ENCODE measurements at regions not wholly inside any gene's neighbourhood (a gene's known extent, or its start where the extent isn't known, plus 50 kb on each side); places are given as distances from the start of the nearest gene placed in this dataset.
"Not testable (repeated sequence)": the region's sequence is repeated elsewhere in the genome, so short reads cannot be mapped to it uniquely, and the experiment has no call there.

DNA sequence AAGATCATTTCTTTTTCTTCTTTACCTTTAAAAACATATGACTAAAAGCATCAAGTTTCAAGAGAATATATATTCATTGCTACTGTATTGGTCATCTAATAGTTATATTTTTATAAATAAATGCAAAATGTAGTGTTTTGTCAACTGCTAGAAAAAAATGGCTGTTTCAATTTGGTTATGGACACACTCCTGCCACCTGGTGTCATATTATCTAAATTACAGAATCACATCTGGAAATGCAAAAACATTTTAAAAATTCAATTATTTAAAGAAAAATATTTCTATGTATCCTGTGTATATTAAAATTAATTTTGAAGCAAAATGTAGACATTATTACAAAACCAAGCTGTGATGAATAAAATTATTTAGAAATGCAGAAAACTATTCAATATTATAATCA is 329.4 kb upstream of the PCDH18 start:
- no peak for DNase-seq (ENCODE audit: low spot score)

GRCh38 chr4:137853424-137853823 is 321.1 kb upstream of the PCDH18 start:
- no peak for DNase-seq (ENCODE audit: low spot score)

- no peak for DNase-seq (ENCODE audit: low spot score)
These were observed 320.0 kb upstream of the PCDH18 start for GRCh38 chr4:137852326-137852725.

DNA sequence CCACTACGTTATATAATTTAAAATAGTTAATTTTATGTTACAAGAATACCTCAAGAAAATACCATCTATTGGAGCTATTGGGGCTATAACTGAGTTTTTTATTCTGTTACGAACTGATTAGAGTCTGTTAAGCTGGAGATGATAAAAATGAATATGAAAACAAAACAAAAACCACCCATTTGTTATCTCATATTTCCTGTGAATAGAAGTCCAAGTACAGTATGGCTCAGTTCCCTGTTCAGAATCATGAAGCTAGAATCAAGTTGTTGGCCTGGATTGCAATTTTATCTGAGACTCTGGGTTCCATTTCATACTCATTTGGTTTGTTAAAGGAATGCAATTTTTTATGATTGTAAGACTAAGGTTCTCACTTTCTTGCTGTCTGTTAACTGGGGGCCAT is 319.1 kb upstream of the PCDH18 start:
- DNase-seq (ENCODE audit: low spot score) = no peak

GRCh38 chr4:137827945-137828344 is 295.7 kb upstream of the PCDH18 start:
- DNase-seq (ENCODE audit: low spot score) = not testable (repeated sequence)

GRCh38 chr4:137825505-137825904 is 293.2 kb upstream of the PCDH18 start:
- DNase-seq (ENCODE audit: low spot score) = no peak

DNA sequence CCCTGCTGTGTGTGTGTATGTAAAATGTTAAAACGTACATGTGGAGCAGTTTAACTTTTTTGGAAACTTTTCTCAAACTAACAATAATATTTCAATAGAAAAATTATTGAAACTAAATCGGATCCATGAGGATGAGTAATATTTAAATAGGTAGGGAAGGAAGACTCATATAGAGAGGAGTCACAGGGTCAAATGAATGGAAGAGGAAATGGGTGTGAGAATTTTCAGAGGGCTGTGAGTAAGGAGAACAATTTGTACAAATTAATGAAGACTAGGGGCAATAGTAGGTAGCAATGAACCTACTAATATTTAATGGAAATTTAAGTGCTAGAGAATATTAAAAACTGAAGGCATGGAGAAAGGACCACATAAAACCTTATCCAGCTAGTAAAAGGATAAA is 290.7 kb upstream of the PCDH18 start:
- DNase-seq (ENCODE audit: low spot score) = no peak

DNA sequence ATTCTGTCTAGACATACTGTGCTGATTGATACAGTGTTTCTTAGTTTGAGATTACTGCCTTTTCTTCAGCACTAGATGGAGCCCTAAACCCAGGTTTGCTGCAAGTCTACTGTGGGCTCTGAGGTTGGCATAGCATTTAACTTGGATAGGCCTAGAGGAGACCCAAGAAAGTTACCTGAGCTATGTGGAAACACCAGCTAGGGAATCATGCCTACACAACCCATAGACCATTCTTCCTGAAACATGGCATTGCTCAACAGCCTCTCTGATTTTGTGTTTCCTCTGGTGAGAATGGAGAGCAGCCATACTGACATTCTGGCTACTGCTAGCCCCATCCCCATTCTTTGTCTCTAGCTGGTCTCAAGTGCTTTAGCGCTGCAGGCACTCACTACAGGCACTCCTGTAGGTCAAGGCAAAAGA is 287.7 kb upstream of the PCDH18 start:
- peak; percentile 69 for DNase-seq (ENCODE audit: low spot score)

DNA sequence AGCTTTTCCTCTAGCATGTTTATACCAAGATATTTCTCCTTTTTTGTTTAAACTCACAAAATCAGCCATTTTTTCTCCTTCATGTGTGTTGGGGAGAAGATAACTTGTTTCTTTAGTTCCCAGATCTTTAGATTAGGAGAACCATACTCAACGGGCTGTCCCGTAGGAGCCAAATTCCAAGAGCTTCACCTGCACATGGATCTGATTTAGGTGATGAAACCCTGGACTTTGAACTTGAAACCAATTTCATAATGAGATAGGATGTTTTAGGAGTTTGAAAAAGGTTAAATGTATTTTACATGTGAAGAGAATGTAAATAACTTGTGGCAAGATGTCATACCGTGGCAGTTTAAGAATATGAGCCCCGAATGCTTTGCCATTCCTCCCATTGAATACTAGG is 280.0 kb upstream of the PCDH18 start:
- no peak for DNase-seq (ENCODE audit: low spot score)

DNA sequence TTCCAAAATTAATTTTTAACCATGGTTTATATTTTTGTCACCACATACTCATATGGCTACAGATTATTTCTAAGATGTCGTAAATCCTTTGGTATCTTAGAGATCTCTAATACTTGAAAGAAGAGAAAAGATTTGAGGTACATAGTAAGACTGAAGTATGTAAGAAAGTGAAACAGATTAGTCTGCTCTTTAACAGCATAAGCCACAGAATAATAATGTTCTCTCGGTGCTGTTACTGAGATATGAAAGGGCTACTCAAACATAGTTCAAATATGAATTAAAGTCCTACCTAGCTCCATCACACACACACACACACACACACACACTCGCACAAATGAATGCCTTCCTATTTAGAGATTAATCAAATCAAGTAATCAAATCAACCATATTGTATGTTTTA is 274.1 kb upstream of the PCDH18 start:
- no peak for DNase-seq (ENCODE audit: low spot score)

DNA sequence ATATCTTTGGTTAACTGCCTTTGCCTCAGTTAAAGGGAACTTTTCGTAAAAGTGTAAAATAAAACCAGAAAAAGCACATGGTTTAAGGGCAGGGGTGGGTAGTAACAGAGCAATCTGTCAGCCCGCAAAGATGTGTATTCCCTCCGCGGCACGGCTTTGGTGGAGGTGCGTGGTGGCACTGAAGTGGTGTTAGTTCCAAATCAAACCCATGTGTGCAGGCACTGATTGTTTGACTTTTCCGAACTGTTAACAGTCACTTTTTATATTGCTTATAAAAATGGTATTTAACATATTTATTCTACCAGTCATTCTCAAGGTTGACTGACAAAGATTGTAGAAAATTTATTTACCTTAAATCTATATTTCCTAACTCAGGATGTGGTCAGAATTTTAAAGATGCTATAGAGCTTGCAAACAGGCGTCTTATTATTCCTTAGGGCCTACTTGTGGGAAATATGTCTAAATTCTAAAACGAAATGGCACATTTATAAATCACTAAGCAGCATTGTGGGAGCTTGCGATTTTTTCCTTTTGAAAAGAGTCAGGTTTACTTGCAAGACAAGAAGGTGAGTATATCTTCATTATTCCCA is 272.7 kb upstream of the PCDH18 start:
- DNase-seq (ENCODE audit: low spot score) = no peak

- DNase-seq (ENCODE audit: low spot score) = no peak
These were observed 268.6 kb upstream of the PCDH18 start for GRCh38 chr4:137800861-137801260.

GRCh38 chr4:137794764-137795254 is 262.5 kb upstream of the PCDH18 start:
- DNase-seq (ENCODE audit: low spot score) = no peak

GRCh38 chr4:137789263-137789662 is 257.0 kb upstream of the PCDH18 start:
- not testable (repeated sequence) for DNase-seq (ENCODE audit: low spot score)

DNA sequence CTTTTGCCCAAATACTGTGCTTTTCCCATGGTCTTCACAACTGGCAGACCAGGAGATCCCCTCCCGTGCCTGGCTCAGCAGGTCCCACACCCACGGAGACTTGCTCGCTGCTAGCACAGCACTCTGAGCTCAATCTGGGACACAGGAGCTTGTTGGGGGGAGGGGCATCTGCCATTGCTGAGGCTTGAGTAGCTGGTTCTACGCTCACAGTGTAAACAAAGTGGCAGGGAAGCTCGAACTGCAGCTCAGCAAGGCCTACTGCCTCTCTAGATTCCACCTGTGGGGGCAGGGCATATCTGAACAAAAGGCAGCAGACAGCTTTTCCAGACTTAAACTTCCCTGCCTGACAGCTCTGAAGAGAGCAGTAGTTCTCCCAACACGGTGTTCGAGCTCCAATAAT is 251.6 kb upstream of the PCDH18 start:
- DNase-seq (ENCODE audit: low spot score) = not testable (repeated sequence)

GRCh38 chr4:137775701-137776100 is 243.4 kb upstream of the PCDH18 start:
- DNase-seq (ENCODE audit: low spot score) = no peak

DNA sequence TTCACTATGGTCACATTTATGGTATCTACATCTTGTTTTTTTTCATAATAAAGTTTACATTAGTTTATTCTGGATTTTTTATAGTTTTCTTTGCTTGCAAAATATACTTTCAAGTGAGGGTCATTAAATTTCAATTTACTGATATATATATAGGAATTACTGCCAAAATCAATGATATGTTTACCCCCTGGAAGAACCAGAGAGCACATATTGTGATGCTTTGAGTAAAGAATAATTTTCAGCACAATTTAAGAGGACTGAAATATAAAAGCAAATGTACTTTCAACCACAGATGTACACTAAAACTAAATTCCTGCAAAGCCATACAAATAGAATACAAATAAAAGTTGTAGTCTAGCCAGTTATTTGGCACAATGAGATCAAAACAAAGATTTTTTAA is 242.2 kb upstream of the PCDH18 start:
- DNase-seq (ENCODE audit: low spot score) = no peak

DNA sequence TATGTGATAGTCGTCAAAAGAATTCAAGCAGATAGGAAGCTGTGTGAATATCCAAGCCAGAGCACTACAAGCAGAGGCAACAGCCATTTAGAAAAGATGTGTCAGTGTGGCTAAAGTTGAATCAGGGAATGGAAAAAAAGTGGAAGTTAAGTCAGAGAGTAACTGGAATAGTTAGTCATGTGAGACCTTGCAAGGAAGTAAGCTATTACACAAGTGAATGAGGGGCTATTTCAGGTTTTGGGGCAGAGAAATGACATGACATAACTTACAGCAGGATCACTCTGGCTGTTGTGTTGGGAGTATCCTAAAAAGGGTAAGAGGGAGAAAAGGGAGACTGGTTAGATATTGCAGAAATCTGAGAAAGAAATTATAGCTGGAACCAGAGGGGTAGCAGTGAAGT is 236.6 kb upstream of the PCDH18 start:
- no peak for DNase-seq (ENCODE audit: low spot score)

- no peak for DNase-seq (ENCODE audit: low spot score)
These were observed 235.9 kb upstream of the PCDH18 start for GRCh38 chr4:137768196-137768595.

GRCh38 chr4:137762591-137762990 is 230.3 kb upstream of the PCDH18 start:
- DNase-seq (ENCODE audit: low spot score) = peak; percentile 5

DNA sequence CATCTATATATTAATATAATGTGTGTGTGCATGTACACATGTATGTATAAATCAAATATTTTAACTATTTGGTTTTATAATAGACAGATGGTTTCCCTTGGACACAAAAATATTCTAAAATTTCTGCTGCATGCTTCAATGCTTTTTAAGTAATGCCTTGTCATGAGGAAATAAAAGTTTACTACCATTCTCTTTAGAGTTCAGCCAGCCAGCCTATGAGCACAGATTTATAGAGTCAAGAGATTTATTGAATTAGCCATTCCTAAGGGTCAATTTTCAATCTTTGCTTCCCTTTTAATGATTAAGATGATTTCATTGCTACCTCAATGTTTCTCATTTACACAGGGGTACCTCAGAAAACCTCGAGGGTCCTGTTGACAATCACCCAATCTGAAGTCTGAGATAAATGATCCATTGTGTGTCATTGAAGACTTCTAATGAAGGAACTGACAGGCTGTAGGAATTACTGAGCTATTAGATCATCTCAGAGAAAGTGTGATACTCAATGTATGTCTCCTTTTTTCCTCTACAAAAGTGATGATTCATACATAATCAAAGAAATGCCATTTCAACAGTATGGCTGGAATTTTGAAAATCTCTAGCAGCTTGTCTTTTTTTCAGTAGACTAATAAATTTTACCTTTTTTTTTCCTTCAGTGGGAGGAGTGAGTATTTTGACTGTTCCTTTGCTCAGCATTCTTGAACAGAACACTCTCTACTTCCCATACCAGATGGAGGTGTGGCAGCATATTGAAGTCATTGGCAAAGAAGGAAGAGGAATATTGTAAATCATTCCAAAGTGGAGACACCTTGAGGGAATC is 222.6 kb upstream of the PCDH18 start:
- DNase-seq (ENCODE audit: low spot score) = no peak

DNA sequence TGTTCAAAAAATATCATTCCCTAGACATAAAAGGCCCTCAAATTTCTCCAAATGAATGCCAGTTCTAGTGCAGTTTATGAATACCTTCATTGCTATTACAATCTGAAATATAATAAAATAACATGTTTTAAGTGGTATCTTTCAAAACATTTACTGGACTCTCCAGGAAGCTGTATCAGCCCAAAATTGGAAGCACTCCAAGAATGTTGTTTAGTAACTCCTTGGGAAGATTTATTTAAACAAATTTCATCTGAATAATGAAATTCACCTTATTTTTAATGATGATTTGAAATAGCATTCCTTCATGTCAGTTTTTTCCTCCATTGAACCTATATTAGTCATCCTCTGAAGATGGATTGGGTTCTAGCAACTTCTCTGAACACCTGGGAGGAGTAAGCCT is 217.2 kb upstream of the PCDH18 start:
- no peak for DNase-seq (ENCODE audit: low spot score)

DNA sequence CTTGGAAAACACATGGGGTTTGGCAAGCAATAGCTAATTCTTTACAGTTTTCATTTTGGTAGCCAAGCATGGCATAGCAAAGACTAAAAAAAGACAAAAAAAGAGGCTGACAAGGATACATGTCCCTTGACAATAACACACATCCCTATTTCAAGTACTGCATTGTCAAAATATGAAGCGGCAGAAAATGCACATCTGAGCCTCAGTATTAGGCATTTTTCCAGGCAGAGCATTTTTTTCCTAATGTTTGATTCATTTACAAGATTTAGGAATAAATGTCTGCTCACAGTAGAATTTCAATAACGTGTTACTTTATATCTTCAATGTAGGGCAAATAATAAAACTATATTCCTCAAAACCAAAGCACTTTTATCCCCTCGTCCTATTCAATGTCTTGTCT is 216.3 kb upstream of the PCDH18 start:
- DNase-seq (ENCODE audit: low spot score) = no peak

DNA sequence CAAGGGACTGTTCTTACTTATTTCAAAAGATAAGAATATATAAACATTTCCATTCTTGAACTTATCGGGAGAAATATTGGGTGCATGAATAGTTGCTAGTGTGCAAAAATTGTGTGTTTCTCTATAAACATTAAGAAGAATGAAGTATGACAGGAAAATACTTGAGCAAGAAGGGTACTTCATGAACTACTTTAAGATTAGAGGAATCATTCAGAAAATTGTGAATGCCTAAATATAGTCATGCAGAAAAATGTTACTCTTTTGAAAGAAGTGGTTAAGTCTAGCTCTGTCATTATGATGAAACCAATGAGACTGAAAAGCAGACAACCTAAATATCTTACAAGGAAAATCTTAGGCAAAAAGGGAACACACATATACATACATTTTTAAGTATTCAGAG is 207.8 kb upstream of the PCDH18 start:
- no peak for DNase-seq (ENCODE audit: low spot score)
